Activated T-helper 9 cell treated with anti-CD3 and anti-CD28 coated beads, Interleukin-2, amount 50 U/mL, for 16 hours (primary cell): ENCODE measurements at regions not wholly inside any gene's neighbourhood (a gene's known extent, or its start where the extent isn't known, plus 50 kb on each side); places are given as distances from the start of the nearest gene placed in this dataset.

ENCODE experiments used
- DNase-seq: peaks from one replicate; pipeline ENCODE4 v3.0.0-alpha.2; 2020; ENCODE audit warnings: low read depth

DNA sequence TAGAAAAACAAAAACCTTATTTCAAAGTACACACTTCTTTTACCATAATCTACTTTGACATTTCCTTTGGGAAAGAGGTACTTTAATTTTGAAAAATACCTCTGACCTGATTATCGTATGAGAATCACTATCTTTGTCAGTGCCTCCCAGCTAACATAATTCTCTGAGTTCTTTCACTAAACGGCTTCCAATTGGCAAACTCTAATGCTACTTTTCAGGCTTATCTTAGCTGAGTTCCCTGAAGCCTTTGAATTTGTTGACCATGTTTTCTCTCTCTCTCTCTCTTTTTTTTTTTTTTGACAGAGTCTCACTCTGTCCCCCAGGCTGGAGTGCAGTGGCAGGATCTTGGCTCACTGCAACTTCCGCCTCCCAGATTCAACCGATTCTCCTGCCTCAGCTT is 312.8 kb downstream of the ZPLD1 start:
- no peak for DNase-seq

- DNase-seq = no peak
Measured at GRCh38 chr3:102748646-102749045, 313.8 kb downstream of the ZPLD1 start.

DNA sequence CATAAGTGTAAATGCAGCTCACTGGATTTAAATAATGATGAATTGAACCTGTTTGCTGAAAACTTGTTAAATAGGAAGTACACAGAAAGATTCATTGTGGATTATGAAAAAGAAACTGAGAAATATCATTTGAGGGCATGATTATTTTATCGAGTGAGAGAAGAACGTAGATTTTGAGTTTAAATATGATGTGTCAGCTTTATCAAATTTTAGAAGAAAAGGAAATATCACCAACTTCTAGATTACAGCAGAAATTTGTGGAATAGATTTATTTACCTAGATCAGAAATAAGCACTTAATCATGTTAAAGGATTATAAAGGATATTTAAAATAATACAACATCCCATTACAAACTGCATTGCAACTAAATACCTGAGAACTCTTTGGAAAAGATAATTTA is 315.5 kb downstream of the ZPLD1 start:
- DNase-seq = no peak

DNA sequence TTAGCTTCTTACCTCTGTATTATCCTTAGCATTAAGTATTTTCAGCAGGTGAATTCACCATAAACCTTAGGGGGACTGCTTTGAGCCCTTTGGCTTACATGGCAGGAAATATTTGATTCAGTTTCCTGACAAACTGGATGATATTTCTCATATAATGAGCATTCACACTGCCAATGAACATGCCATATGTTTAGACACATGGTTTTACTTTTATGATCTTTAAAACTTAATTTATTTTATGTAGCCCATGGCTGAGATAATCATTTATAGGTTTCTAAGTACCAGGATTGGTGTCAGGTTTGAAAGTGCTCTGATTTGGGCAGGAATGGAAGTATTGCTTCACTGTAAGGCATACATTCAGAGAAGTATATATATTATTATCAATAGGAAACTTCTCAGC is 319.1 kb downstream of the ZPLD1 start:
- no peak for DNase-seq

DNA sequence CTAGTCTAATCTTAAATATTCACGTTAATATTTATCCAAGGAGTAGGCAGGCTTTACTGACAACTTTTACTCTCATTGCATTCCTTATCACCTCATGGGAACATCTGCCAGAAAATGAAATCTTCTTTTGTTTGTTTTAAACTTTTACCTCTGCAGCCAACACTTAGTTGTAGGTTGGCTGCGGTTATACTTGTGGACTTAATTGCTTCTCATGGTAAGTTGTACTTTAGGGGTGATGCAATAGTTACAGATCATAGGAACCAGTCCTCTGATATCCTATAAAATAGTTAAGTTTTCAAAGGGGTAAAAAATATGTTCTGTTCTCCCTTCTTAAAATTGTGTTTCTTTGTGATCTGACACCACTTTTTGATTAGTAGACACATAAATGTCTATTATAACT is 321.9 kb downstream of the ZPLD1 start:
- DNase-seq = no peak

DNA sequence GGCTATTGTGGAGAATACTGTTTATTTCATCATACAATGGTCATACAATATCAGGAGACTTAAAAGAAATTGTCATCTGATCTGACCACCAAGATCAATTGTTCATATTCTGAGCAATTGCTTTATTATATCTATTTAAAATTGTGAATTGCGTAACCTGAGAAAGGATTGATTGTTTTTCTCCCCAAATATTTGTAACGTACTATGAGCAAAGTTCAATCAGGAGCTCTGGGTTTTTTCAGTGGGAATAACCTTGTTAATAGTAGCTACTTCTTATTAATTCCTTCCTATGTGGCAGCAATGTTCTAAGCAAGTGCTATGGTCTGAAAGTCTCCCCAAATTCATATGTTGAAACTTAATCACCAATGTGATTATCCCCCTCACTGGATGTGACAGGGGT is 323.1 kb downstream of the ZPLD1 start:
- no peak for DNase-seq

DNA sequence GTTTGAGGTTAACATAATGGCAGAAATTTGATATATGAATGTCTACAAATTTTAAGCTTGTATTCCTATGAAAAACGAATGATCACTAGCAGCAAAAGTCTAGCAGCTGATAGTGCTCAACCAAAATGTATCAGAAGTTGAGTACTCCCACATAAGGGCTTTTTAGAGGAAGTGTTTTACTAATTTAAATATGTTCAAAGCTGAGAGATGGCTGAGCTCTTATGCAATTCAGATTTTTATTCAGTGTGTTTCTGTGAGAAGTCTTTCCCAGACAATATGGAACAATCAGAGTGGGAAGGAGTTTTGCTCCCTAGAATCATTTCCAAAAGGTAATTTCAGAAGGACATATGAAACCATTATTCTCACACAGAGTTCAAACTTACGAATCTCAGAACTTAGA is 327.0 kb downstream of the ZPLD1 start:
- no peak for DNase-seq

GRCh38 chr3:102790747-102791325 is 356.0 kb downstream of the ZPLD1 start:
- DNase-seq = no peak

GRCh38 chr3:102791641-102792589 is 357.1 kb downstream of the ZPLD1 start:
- DNase-seq = no peak

GRCh38 chr3:102796804-102797203 is 362.0 kb downstream of the ZPLD1 start:
- DNase-seq = no peak

DNA sequence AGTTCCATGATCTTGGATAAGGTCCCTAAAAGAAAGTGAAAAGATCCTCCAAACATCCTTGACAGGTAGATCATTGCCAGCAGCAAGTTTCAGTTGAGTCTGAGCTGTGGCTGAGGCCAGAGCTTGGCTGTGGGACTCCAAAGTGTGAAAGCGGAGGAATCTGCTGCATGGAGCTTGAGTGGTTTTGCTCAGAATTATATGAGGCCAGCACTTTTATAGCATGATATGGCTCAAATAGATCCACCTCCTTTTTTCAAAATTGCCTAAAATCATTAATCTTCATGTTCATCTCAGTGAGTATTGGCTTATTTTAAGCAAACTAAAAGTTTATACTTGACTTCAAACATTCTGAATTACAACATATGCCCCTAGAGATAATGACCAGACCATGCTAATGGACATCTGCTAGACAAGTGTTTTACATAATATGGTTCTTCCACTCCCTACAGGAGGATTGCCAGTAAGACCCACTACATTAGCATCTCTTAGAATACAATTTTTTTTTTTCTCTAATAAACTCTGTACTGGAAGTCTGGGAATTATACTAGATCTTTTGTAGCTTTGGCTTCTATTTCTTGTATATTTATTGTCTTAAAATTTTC is 368.1 kb downstream of the ZPLD1 start:
- DNase-seq = no peak

DNA sequence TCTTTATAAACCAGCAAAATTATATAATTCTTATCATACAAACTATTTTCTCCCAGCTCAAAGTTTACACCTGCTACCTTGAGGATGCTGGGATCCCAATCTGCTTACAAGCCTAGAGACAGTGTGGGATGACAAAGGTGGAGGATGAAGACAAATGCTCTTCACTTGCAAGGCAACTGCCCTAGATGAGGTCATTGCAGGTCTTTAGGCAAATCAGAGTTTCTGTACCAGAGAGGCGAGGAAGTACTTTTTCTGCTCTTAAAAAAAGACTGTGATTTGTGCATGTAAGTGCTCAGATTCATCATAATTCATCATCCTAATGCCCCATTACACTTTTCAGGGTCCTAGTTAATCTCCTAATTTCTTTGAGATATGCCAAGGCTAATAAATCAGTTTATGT is 376.1 kb downstream of the ZPLD1 start:
- no peak for DNase-seq

DNA sequence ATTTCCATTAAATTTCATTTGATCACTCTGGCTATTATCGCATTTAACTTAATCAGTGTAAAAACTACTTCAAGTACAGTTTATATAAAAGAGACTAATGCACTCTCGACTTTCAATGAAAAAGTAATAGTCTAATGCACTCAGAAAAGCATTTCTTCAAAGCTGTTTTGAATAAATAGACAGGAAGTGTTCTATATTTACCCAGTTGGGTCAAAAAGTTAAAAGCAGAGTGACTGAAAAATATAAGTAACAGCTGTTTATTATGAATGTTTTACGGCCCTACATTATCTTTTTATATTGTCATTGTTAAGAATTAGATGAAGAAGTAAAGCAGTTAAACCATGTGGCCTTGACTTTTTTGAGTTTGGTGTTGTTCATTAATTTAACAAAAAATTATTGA is 391.8 kb downstream of the ZPLD1 start:
- no peak for DNase-seq

DNA sequence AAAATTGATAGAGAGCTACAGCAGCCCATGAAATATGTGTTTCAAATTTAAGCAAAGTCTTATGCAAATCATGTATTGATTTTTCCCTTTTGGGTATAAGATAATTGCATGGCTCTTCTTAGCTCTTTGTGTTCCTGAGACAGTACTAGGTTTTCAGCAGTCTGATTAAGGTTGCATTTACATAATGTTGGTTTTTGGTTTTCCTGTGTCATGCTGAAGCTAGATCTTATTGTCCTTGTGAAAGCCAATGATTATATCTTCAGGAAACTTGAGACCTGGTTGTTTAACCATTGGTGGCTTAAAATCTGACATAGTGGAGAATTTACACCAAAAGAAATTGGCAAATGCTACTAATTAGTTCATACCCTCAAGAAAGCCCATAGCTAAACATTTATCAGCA is 392.6 kb downstream of the ZPLD1 start:
- no peak for DNase-seq

GRCh38 chr3:102830415-102830814 is 395.6 kb downstream of the ZPLD1 start:
- DNase-seq = no peak

DNA sequence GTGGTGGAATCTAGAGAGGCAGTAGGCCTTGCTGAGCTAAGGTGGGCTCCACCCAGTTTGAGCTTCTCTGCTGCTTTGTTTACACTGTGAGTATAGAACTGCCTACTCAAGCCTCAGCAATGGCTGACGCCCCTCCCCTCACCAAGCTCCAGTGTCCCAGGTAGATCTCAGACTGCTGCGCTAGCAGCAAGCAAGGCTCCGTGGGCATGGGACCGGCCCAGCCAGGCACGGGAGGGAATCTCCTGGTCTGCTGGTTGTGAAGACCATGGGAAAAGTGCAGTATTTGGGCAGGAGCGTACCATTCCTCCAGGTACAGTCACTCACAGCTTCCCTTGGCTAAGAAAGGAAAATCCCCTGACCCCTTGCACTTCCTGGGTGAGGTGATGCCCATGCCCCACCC is 407.1 kb downstream of the ZPLD1 start:
- no peak for DNase-seq

DNA sequence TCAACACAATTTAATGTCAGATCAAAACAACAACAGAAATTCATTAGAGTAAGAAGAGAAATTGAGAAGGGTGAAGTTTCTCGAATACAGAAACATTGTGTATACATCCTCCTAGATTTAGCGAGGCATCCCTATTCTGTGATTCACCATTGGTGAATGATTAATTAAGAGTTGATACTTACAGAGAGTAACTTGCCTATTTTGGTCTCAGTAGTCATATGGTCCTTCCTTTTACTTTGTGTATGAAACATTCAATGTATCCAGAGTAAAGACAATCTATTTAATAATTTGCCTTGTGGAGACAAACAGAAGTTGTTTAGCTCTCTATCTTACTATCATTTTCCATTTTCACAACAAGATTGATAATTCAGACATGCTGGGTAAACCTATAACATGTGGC is 432.0 kb downstream of the ZPLD1 start:
- DNase-seq = no peak

DNA sequence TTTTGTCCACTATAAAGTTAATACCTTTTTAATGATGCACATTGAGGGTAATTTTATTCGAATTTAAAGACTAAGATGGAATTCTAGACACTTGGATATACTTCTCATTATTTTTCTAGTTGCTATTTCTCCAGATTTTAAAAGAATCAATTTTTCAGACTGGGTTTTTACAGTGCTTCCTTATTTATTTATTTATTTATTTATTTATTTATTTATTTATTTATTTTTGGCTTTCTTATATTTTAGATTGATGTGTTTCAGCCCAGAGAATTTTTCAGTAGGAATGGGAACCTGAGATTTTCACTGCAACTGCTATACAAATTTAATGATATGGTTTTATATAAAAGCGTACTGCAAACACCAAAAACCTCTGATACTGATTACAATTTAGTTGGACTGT is 448.7 kb downstream of the ZPLD1 start:
- no peak for DNase-seq

- DNase-seq = no peak
Measured at GRCh38 chr3:102885289-102885688, 450.5 kb downstream of the ZPLD1 start.

GRCh38 chr3:102887431-102887830 is 452.6 kb downstream of the ZPLD1 start:
- no peak for DNase-seq

DNA sequence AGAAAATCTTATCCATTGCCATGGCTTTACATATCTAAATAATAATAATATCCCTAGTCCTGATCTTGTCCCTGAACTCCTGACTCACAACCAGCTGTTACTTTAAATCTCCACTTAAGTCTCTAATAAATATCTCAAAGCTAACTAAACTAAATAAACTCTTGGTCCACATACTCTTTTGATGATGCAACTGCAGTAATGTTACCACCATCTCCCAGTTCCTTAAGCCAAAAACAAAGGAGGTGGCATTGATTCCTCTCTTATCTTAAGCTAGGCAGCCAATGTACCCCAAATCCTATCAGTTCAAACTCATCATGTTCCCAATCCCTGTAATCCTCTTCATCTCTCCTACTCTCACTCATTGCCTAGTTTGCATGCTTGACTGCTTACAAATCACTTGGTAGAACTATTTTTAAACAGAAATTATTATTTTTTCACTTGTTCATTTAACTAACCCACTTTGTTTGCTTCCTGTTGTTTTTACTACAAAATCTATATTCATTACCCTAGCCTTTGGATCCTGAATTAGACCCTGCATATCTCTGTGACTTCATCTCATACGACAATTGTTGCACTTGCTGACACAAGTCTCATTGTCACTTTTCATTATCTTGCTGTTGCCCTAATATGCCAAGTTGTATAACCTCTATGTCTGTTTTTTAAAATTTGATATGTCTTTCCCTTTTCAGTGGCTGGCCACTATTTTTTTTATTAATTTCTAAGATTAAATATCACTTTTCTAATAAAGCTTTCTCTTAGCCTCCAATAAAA is 462.2 kb downstream of the ZPLD1 start:
- DNase-seq = no peak

DNA sequence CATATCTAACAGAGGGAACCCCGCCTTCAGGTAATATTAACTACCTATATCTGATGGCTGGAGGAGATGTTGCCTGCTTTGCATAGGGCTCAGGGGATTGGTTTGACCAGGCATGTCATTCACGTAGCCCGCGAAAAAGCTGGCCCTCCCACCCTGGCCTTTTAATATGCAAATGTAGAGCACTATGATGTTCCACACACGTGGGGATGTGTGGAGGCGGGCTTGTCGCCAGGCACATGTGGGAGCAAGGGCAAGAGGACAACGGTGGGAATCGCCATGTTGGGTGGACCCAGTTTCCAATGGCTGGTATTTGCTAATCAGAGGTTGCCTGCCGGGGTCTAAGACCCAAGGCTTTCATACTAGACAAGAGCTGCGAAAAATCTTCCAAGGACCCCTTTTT is 469.8 kb downstream of the ZPLD1 start:
- no peak for DNase-seq

GRCh38 chr3:102905811-102906210 is 471.0 kb downstream of the ZPLD1 start:
- no peak for DNase-seq
